Activated naive CD4-positive, alpha-beta T cell treated with anti-CD3 and anti-CD28 coated beads, Interleukin-2, amount 50 U/mL, for 16 hours (primary cell): ENCODE measurements at regions not wholly inside any gene's neighbourhood (a gene's known extent, or its start where the extent isn't known, plus 50 kb on each side); places are given as distances from the start of the nearest gene placed in this dataset.
"Not testable (repeated sequence)": the region's sequence is repeated elsewhere in the genome, so short reads cannot be mapped to it uniquely, and the experiment has no call there.

Source experiments
- DNase-seq: peaks from one replicate; pipeline ENCODE4 v3.0.0-alpha.2; 2020

- DNase-seq = no peak
Observed at GRCh38 chr6:1445650-1446330, 56.4 kb downstream of the FOXF2 start.

GRCh38 chr6:1449896-1450295 is 60.5 kb downstream of the FOXF2 start:
- no peak for DNase-seq

- DNase-seq = no peak
Observed at GRCh38 chr6:1453024-1453423, 63.6 kb downstream of the FOXF2 start.

GRCh38 chr6:1456816-1457215 is 67.4 kb downstream of the FOXF2 start:
- DNase-seq = not testable (repeated sequence)

GRCh38 chr6:1461207-1461606 is 71.8 kb downstream of the FOXF2 start:
- no peak for DNase-seq

- DNase-seq = no peak
Observed at GRCh38 chr6:1461736-1462135, 72.4 kb downstream of the FOXF2 start.

- no peak for DNase-seq
Observed at GRCh38 chr6:1463275-1463674, 73.9 kb downstream of the FOXF2 start.

GRCh38 chr6:1463751-1464426 is 74.5 kb downstream of the FOXF2 start:
- DNase-seq = no peak

- no peak for DNase-seq
Observed at GRCh38 chr6:1464781-1465370, 75.5 kb downstream of the FOXF2 start.

- DNase-seq = no peak
Observed at GRCh38 chr6:1468126-1468525, 78.8 kb downstream of the FOXF2 start.

GRCh38 chr6:1470040-1470439 is 80.7 kb downstream of the FOXF2 start:
- no peak for DNase-seq

- no peak for DNase-seq
Observed at GRCh38 chr6:1472643-1473042, 83.3 kb downstream of the FOXF2 start.

GRCh38 chr6:1473166-1473565 is 83.8 kb downstream of the FOXF2 start:
- DNase-seq = no peak

- no peak for DNase-seq
Observed at GRCh38 chr6:1473598-1473997, 84.2 kb downstream of the FOXF2 start.

GRCh38 chr6:1474205-1474604 is 84.8 kb downstream of the FOXF2 start:
- no peak for DNase-seq

- no peak for DNase-seq
Observed at GRCh38 chr6:1475174-1475573, 85.8 kb downstream of the FOXF2 start.

GRCh38 chr6:1477432-1478090 is 88.2 kb downstream of the FOXF2 start:
- no peak for DNase-seq

- not testable (repeated sequence) for DNase-seq
Observed at GRCh38 chr6:1478163-1478826, 88.9 kb downstream of the FOXF2 start.

GRCh38 chr6:1479095-1479494 is 89.7 kb downstream of the FOXF2 start:
- no peak for DNase-seq

GRCh38 chr6:1479601-1480221 is 90.3 kb downstream of the FOXF2 start:
- DNase-seq = no peak

- DNase-seq = no peak
Observed at GRCh38 chr6:1481286-1481685, 91.9 kb downstream of the FOXF2 start.

GRCh38 chr6:1482381-1483166 is 93.2 kb downstream of the FOXF2 start:
- no peak for DNase-seq
